Bronchial epithelial cell (primary cell): ENCODE measurements at regions not wholly inside any gene's neighbourhood (a gene's known extent, or its start where the extent isn't known, plus 50 kb on each side); places are given as distances from the start of the nearest gene placed in this dataset.

Experiments used
- DNase-seq: peaks from one replicate; pipeline ENCODE4 v3.0.0-alpha.2; 2010; ENCODE audit warnings: low read depth
- FAIRE-seq: peaks from 2 replicates; lab custom pipeline; 2011; peaks lifted over from hg19 to GRCh38; lab: Jason Lieb, UNC
- H3K27me3 ChIP-seq: 2 replicates; pipeline ENCODE4 v1.5.1; 2011; ENCODE audit warnings: low read length; ENCODE audit not compliant: control insufficient read depth, insufficient read depth
- H3K36me3 ChIP-seq: 2 replicates; pipeline ENCODE4 v1.5.1; 2011; ENCODE audit warnings: low read length; ENCODE audit not compliant: control insufficient read depth, insufficient read depth
- H3K4me3 ChIP-seq: 2 replicates; pipeline ENCODE4 v1.5.1; 2011; ENCODE audit warnings: mild to moderate bottlenecking, low read depth, low read length, control low read depth
- CTCF ChIP-seq: IDR thresholded peaks from 2 replicates; pipeline ENCODE4 v1.5.1; 2011; ENCODE audit warnings: mild to moderate bottlenecking, moderate library complexity, low read length, control low read depth, inconsistent platforms; ENCODE audit not compliant: insufficient read depth, severe bottlenecking

DNA sequence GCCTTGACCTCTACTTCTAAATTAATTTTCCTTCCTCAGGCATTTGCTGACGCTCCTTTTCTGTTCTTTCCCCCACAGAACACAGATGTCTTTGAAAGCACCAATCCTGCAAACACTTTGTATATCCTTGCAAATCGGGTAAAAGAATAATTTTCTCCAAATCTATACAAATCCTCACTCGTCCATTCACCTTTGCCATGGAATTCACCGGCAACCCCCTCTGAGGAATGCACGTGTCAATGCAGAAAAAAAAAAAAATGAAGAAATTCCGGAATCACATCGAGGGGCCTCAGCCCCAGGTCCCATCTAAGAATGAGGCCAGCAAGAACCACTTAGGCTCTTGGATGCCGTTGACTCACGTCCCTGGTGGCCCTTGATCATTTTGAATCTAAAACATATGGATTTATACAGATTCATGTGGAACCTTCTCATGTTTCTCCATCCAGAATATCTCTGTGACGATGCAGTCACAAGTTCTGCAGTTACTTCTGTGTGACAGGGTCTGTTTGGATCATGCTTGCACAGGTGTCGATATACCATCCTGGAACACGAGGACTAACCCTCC, 136.9 kb downstream of the RBFOX3 start:
- H3K4me3 ChIP-seq: no peak overlapping the region
- no peaks in the 10 kb centered on the region for H3K36me3 ChIP-seq
- H3K27me3 ChIP-seq: no peaks in the 10 kb centered on the region
- DNase-seq (no peak), FAIRE-seq (peak; percentile 80)
- no peak for TF ChIP-seq CTCF

DNA sequence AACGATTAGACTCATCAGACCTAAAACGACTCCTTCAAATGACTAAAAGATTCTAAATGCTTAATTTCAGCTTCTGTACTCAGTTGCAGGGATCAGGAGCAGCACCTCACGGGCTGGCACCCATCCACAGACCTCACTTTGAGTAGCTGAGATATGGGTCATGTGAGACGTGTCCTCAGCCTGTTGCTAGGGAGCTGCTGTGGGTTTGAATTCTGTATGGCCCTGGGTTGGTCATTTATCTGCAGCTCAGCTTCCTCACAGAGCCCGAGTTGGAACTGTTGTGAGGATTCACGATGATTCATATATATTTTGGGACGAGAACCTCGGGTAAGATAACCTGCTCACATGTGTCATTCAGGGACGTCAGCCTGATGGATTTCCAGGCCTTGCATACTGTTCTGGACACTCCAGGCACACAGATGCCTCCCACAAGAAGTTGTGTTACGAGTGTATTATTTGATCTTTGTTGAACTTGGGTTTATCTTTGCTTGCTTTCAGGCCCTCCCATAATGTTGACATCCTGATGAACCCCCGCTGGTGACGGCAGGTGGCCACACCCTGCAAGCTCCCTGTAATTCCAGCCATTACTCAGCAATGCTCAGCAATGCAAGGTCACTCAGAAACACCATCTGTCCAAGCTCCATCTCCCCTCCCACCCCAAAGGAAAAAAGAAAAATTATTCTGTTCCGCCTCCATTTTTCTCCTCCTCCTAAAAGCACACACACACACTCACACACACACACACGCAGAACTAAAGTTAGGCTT, 137.6 kb downstream of the RBFOX3 start:
- no peak for TF ChIP-seq CTCF
- DNase-seq: no peak
- FAIRE-seq: no peak
- no peaks in the 10 kb centered on the region for H3K27me3 ChIP-seq
- no peaks in the 10 kb centered on the region for H3K36me3 ChIP-seq
- no peak overlapping the region for H3K4me3 ChIP-seq

DNA sequence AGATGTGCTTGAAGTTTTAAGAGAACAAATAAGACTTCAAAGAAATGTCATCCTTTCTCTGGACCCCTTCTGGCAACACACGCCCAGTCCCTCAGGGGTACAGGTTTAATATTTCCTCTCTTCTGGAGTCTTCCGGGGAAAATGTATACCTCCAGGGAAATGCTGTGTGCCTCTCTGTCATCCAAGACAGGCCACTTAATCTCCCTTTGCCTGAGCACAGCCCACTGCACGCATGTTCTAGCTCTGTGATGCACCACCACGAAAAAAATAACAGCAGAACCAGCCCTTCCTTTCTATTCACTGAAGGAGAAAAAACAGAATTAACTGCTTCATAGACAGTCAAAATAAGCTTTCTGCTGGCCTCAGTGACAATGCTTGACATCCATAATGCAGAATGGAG, 140.1 kb downstream of the RBFOX3 start:
- FAIRE-seq (no peak), DNase-seq (no peak)
- Histone ChIP-seq H3K4me3 (no peak overlapping the region), H3K36me3 (no peaks in the 10 kb centered on the region), H3K27me3 (no peaks in the 10 kb centered on the region)
- no peak for TF ChIP-seq CTCF

GRCh38 chr17:79469646-79470045, 141.2 kb downstream of the RBFOX3 start:
- Histone ChIP-seq H3K27me3 (no peaks in the 10 kb centered on the region), H3K36me3 (no peaks in the 10 kb centered on the region)

GRCh38 chr17:79468183-79468944, 142.5 kb downstream of the RBFOX3 start:
- FAIRE-seq (peak; percentile 75), DNase-seq (no peak)
- no peak overlapping the region for H3K4me3 ChIP-seq
- H3K27me3 ChIP-seq: no peaks in the 10 kb centered on the region
- no peak for TF ChIP-seq CTCF
- no peaks in the 10 kb centered on the region for H3K36me3 ChIP-seq

More at GRCh38 chr17:79469646-79470045, 141.2 kb downstream of the RBFOX3 start:
- no peak overlapping the region for H3K4me3 ChIP-seq
- FAIRE-seq (no peak), DNase-seq (no peak)
- TF ChIP-seq CTCF: no peak
